Erythroblast (primary cell): ENCODE measurements at regions not wholly inside any gene's neighbourhood (a gene's known extent, or its start where the extent isn't known, plus 50 kb on each side); places are given as distances from the start of the nearest gene placed in this dataset.
A peak's percentile ranks its signal among the peaks of the same experiment; 100 is the strongest.

Experiments
- DNase-seq, 2 experiments: peaks; one replicate each; lab custom pipeline; 2025; lab: John Stamatoyannopoulos, UW
- GATA1 ChIP-seq: IDR thresholded peaks from 2 replicates; pipeline ENCODE4 v1.6.1; 2011; ENCODE audit warnings: low read depth, mild to moderate bottlenecking, control low read depth, low read length, moderate library complexity
- POLR2A ChIP-seq: IDR thresholded peaks from 2 replicates; pipeline ENCODE4 v1.6.1; 2011; ENCODE audit warnings: mild to moderate bottlenecking, low read length

DNA sequence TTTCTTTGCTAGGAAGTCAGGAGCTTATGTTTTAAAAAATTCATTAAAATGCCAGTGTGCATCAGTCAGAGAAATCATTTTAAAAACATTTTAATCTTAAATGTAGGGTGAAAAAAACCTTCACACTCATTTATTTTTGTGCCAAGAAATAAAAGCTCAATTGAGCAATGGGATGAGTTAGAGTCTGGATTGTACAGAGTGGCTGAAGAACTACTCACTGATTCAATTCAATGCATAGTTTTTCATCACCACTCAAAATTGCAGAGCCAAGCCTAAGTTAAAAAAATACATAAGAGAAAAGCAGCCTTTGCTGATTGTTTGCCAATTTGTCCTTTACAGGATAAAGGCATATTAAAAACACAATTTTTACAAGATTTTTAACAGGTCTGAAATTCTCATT, 168.2 kb upstream of the DMRTA1 start:
- DNase-seq, result no peak
- no peak for TF ChIP-seq POLR2A
- no peak for TF ChIP-seq GATA1

GRCh38 chr9:22279636-22280035, 167.0 kb upstream of the DMRTA1 start:
- no peak for DNase-seq
- TF ChIP-seq GATA1, result no peak
- TF ChIP-seq POLR2A, result no peak

GRCh38 chr9:22285066-22285465, 161.6 kb upstream of the DMRTA1 start:
- TF ChIP-seq POLR2A (no peak), GATA1 (no peak)
- DNase-seq, result no peak

GRCh38 chr9:22286661-22287060, 160.0 kb upstream of the DMRTA1 start:
- TF ChIP-seq POLR2A (no peak), GATA1 (no peak)
- no peak for DNase-seq

- DNase-seq, result no peak
- TF ChIP-seq POLR2A, result no peak
- no peak for TF ChIP-seq GATA1
These were observed 158.0 kb upstream of the DMRTA1 start for GRCh38 chr9:22288661-22289060.

DNA sequence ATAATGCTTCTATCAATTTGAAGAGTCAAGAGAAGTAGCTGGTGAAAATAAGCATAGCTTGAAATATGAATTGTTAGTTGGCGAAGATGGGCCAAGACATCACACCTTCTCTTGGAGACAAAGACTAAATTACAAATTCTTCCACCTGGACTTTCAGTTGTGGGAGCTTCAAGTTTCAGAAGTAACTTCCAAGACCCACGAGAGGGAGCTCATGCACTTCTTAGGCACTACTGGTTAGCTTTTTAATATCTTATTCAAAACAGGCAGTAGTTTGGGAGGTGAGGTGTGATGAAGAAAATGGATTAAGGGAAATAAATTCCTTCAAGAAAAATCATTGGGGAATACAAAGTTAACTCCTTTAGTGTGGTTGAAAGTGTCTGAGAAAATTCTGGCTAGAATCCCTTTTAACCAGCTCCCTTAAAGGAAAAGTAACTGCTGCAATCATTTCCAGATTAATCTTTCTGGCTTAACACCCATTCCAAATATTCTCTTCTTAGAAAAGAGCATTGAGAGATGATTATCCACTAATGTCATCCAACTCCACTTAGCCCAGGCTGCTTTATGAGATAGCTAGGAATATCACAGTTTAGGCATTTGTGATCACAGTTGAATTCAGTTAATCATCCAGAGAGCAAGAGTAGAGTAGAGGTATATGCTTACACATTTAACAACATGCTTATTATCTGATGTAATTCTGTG, 139.5 kb upstream of the DMRTA1 start:
- TF ChIP-seq GATA1 (no peak), POLR2A (no peak)
- peak; percentile 22 to 41 for DNase-seq

- no peak for DNase-seq
- TF ChIP-seq GATA1 (no peak), POLR2A (no peak)
These were observed 138.4 kb upstream of the DMRTA1 start for GRCh38 chr9:22308177-22308576.

DNA sequence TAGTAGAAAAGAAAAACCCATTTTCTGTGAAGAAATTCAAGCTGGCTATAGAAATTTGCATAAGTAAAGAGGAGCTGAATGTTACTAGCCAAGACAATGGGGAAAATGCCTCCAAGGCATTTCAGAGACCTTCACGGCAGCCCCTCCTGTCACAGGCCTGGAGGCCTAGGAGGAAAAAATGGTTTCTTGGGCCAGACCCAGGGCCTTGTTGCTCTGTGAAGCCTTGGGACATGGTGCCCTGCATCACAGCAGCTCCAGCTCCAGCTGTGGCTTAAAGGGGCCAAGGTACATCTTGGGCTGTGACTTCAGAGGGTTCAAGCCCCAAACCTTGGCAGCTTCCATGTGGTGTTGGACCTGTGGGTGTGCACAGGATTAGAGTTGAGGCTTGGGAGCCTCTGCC, 130.0 kb upstream of the DMRTA1 start:
- TF ChIP-seq GATA1 (no peak), POLR2A (no peak)
- DNase-seq, result no peak

DNA sequence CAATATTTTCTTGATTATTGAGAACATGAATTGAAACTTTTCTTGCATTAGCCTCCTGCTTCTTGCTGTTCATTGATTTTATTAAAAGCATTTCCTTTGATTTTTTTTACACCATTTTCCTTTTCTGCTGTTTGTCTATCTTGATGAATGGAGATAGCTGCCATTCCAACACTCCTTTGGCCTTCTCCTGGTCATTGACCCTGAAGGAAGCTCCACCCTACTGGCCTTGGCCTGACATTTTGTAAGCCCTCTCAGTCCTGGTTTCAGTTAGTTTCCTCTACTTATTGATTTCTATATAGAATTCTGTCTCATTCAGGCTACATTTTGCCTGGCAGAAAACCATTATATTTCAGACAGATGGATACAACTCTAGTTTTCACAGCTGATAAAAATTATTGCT, 115.1 kb upstream of the DMRTA1 start:
- TF ChIP-seq GATA1 (no peak), POLR2A (no peak)
- DNase-seq, result no peak

- TF ChIP-seq GATA1 (no peak), POLR2A (no peak)
- DNase-seq, result no peak
These were observed 114.4 kb upstream of the DMRTA1 start for GRCh38 chr9:22332202-22332601.

- DNase-seq, result no peak
- TF ChIP-seq GATA1, result no peak
- no peak for TF ChIP-seq POLR2A
These were observed 109.4 kb upstream of the DMRTA1 start for GRCh38 chr9:22337261-22337660.

DNA sequence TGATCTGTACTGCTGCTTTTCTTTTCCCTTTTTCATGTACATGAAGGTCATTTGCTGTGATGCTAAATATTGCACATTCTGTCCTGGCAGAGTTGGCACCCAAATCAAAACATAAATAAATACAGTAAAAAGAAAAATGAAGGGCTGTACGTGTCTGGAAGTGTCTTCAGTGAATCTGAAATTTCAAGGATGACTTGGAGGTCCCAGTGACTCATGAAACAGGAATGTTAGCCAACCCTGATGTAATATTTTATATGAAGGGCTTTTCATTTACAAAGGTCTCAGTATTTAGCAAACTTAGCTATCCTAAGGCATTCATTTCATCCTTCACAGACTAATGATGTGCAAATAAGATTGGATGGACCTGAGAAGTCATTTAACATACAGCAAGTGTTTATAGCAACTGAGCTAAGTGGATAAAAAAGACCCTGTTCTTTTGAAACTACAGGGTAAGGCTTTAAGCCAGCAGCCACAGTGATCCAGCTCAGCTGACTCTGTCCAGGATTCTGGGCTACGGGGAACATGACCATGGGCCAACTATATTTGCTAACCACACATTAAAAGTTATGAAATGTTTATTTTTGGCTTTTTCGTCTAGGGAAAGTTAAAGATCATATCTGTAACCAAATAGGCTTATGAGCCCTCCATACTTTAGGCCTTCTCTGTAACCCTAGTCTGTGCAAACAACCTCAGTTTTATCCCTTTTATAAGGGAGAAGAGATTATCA, 104.0 kb upstream of the DMRTA1 start:
- DNase-seq, result no peak
- TF ChIP-seq POLR2A (no peak), GATA1 (no peak)

DNA sequence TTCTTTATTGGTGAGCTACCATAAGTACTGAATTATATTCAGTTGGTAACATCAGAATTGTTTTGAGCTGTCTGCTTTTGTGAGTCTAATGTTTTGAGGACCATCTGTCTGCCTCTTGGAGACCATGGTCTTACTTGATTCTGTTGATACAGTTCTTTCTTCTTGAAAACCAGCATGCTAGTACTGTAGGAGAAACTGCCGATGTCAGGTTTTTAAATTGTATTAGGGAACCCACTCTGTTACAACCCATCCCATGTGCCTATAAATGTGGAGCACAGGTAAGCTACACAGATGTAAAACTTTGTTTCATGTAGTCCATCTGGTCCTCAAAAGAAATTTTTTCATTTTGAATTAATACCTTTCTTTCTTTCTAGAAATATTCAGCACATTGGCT, 103.4 kb upstream of the DMRTA1 start:
- no peak for DNase-seq
- TF ChIP-seq GATA1, result no peak
- TF ChIP-seq POLR2A, result no peak

DNA sequence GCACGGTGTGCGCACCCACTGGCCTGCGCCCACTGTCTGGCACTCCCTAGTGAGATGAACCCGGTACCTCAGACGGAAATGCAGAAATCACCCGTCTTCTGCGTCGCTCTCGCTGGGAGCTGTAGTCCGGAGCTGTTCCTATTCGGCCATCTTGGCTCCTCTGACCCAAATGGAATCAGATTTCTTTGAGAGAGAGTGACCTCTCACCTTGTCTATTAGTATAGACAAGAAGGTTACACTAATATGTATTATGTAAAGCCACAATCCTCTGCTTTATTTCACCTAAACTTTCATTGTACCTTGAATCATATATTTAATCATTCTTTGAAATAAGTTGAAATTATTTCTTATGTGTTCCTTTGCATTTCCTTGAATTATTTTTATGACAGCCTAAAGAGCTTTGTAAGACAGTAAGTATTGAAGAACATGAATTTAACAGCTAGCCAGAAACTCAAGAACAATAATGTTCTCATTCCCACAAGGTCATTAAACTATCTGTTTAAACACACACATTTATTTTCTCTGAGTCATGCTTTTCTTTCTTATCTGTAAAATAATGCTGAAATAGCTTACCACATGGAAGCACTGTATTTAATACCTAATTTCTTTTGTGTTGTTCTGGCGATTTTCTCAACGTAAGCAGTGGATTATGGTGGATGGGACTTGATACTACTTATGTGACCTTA, 91.8 kb upstream of the DMRTA1 start:
- TF ChIP-seq GATA1 (no peak), POLR2A (no peak)
- no peak for DNase-seq
